ENCODE measurements at regions not wholly inside any gene's neighbourhood (a gene's known extent, or its start where the extent isn't known, plus 50 kb on each side); places are given as distances from the start of the nearest gene placed in this dataset.

DNA sequence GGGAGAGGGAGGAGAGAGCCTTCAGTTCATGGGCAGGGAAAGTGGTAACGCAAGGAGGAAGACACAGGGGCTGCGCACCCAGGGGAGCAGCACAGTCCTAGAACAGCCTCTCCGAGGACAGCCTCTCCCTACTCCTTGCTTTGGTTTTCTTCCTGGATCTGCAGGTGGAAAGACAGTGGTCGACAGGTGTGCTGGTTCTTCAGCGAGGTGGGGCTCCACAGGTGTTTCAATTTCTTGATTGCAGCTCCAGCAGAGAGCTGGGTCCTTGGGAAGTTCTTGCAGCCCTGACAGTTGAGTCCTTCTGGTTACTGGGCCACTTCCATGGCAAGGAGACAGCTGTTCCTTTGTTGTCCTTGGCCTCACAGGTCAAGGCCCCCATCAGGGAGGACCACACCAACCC lies 220.7 kb upstream of the NR2F2 start:
- no peak for TF ChIP-seq EZH2phosphoT487 (IDR thresholded peaks at IDR 0.05; ENCODE audit: borderline replicate concordance, low read length)
- TF ChIP-seq, protein P1, sequence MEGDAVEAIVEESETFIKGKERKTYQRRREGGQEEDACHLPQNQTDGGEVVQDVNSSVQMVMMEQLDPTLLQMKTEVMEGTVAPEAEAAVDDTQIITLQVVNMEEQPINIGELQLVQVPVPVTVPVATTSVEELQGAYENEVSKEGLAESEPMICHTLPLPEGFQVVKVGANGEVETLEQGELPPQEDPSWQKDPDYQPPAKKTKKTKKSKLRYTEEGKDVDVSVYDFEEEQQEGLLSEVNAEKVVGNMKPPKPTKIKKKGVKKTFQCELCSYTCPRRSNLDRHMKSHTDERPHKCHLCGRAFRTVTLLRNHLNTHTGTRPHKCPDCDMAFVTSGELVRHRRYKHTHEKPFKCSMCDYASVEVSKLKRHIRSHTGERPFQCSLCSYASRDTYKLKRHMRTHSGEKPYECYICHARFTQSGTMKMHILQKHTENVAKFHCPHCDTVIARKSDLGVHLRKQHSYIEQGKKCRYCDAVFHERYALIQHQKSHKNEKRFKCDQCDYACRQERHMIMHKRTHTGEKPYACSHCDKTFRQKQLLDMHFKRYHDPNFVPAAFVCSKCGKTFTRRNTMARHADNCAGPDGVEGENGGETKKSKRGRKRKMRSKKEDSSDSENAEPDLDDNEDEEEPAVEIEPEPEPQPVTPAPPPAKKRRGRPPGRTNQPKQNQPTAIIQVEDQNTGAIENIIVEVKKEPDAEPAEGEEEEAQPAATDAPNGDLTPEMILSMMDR (IDR thresholded peaks at IDR 0.05; ENCODE audit: low read depth, low read length, poor library complexity, severe bottlenecking) = no peak

All from DOHH2 (cell line).